ENCODE measurements at regions not wholly inside any gene's neighbourhood (a gene's known extent, or its start where the extent isn't known, plus 50 kb on each side); places are given as distances from the start of the nearest gene placed in this dataset.

- Histone ChIP-seq H3K27ac (ENCODE audit: low read depth, low read length) (no peak overlapping the region), H4K20me1 (ENCODE audit: insufficient read depth) (no peaks in the 10 kb centered on the region), H3K4me3 (replicated peaks in 1 of 2; ENCODE audit: low read depth in 1 of 2, low read length in 2 of 2) (no peak overlapping the region), H3K9me3 (ENCODE audit: control insufficient read depth in 1 of 2, insufficient read depth in 1 of 2, low read depth in 1 of 2, low read length in 2 of 2) (no peaks in the 10 kb centered on the region), H3K27me3 (ENCODE audit: insufficient read depth, low read length) (no peaks in the 10 kb centered on the region), H3K9me2 (ENCODE audit: insufficient read depth) (no peaks in the 10 kb centered on the region), H2AFZ (ENCODE audit: low read depth, low read length, poor library complexity, severe bottlenecking) (no peak overlapping the region), H3K36me3 (ENCODE audit: control insufficient read depth in 1 of 2, insufficient read depth in 2 of 2, low read length in 2 of 2) (no peaks in the 10 kb centered on the region), H3K4me1 (ENCODE audit: control insufficient read depth in 1 of 2, insufficient read depth in 2 of 2, low read length in 2 of 2) (peaks cover 18 to 35% of the 10 kb centered on the region in 2 experiments), H3K9ac (ENCODE audit: low read length) (no peak overlapping the region), H3K79me2 (ENCODE audit: insufficient read depth, low read length) (no peaks in the 10 kb centered on the region), H3K4me2 (ENCODE audit: low read length) (peak overlapping the region; percentile 11; the same call in 1 of the 2 replicates)
- ATAC-seq, result no peak
- BruUV-seq (replicated peaks), result no TSS peak
- ChIA-PET CTCF (no interaction called here), RAD21 (ENCODE audit: low non-redundant PET in 1 of 2, low total read pairs in 2 of 2, uncharacterized antibody in 2 of 2, unreplicated experiment in 2 of 2) (no interaction called here), POLR2A (no interaction called here)
- TF ChIP-seq JUND (IDR thresholded peaks at IDR 0.05) (0 out of 2 replicates have a peak, but pooled peaks have one; percentile 12), MAX (IDR thresholded peaks at IDR 0.05) (no peak)
- DNase-seq (ENCODE audit: low read depth, low spot score), result no peak
- intact Hi-C loops (cut with micrococcal nuclease), result no loop called here
Observed at GRCh38 chr9:107707915-107708441, 218.4 kb upstream of the KLF4 start.

- H3K4me1 ChIP-seq (ENCODE audit: control insufficient read depth in 1 of 2, insufficient read depth in 2 of 2, low read length in 2 of 2), result peaks cover 14 to 29% of the 10 kb centered on the region in 2 experiments
- H3K27me3 ChIP-seq (ENCODE audit: insufficient read depth, low read length), result no peaks in the 10 kb centered on the region
- ChIA-PET CTCF (no interaction called here), RAD21 (ENCODE audit: low non-redundant PET in 1 of 2, low total read pairs in 2 of 2, uncharacterized antibody in 2 of 2, unreplicated experiment in 2 of 2) (no interaction called here), POLR2A (no interaction called here)
- H3K4me3 ChIP-seq (replicated peaks in 1 of 2; ENCODE audit: low read depth in 1 of 2, low read length in 2 of 2), result no peak overlapping the region
- no peak overlapping the region for H2AFZ ChIP-seq (ENCODE audit: low read depth, low read length, poor library complexity, severe bottlenecking)
- DNase-seq (ENCODE audit: low read depth, low spot score), result no peak
- H3K9me3 ChIP-seq (ENCODE audit: control insufficient read depth in 1 of 2, insufficient read depth in 1 of 2, low read depth in 1 of 2, low read length in 2 of 2), result no peaks in the 10 kb centered on the region
- H3K9me2 ChIP-seq (ENCODE audit: insufficient read depth), result no peaks in the 10 kb centered on the region
- ATAC-seq, result no peak
- intact Hi-C loops (cut with micrococcal nuclease), result no loop called here
- H3K79me2 ChIP-seq (ENCODE audit: insufficient read depth, low read length), result no peaks in the 10 kb centered on the region
- H3K9ac ChIP-seq (ENCODE audit: low read length), result no peak overlapping the region
- TF ChIP-seq ZFX (IDR thresholded peaks at IDR 0.05) (no peak), CEBPB (IDR thresholded peaks at IDR 0.05; ENCODE audit: low read depth) (no peak)
- H3K4me2 ChIP-seq (ENCODE audit: low read length), result peak overlapping the region; percentile 11; the same call in 1 of the 2 replicates
- no peaks in the 10 kb centered on the region for H4K20me1 ChIP-seq (ENCODE audit: insufficient read depth)
- no peaks in the 10 kb centered on the region for H3K36me3 ChIP-seq (ENCODE audit: control insufficient read depth in 1 of 2, insufficient read depth in 2 of 2, low read length in 2 of 2)
- no peak overlapping the region for H3K27ac ChIP-seq (ENCODE audit: low read depth, low read length)
- BruUV-seq (replicated peaks), result no TSS peak
Observed at GRCh38 chr9:107707428-107707837, 217.9 kb upstream of the KLF4 start.

All from HCT116 (cell line).